ENCODE measurements at regions not wholly inside any gene's neighbourhood (a gene's known extent, or its start where the extent isn't known, plus 50 kb on each side); places are given as distances from the start of the nearest gene placed in this dataset.

GRCh38 chr3:15942936-15943335, 145.2 kb upstream of the ANKRD28 start:
- no peak for DNase-seq

GRCh38 chr3:15948388-15948787, 150.6 kb upstream of the ANKRD28 start:
- DNase-seq, result no peak

- no peak for DNase-seq
These were observed 154.9 kb upstream of the ANKRD28 start for GRCh38 chr3:15952543-15953175.

GRCh38 chr3:15953841-15954240, 156.1 kb upstream of the ANKRD28 start:
- DNase-seq, result no peak

GRCh38 chr3:15955968-15956367, 158.2 kb upstream of the ANKRD28 start:
- peak in 15 of 58 donors; percentile 9 to 61 (median 22) for DNase-seq

- DNase-seq, result no peak
These were observed 161.1 kb upstream of the ANKRD28 start for GRCh38 chr3:15958692-15959433.

- no peak for DNase-seq
These were observed 161.6 kb upstream of the ANKRD28 start for GRCh38 chr3:15959434-15959811.

GRCh38 chr3:15964605-15965442, 167.0 kb upstream of the ANKRD28 start:
- DNase-seq, result peak in 2 of 58 donors; percentile 1 to 30

GRCh38 chr3:15967577-15967976, 169.8 kb upstream of the ANKRD28 start:
- no peak for DNase-seq

- no peak for DNase-seq
These were observed 172.3 kb upstream of the ANKRD28 start for GRCh38 chr3:15969874-15970640.

- DNase-seq, result no peak
These were observed 175.6 kb upstream of the ANKRD28 start for GRCh38 chr3:15973414-15973813.

GRCh38 chr3:15973940-15974339, 176.2 kb upstream of the ANKRD28 start:
- DNase-seq, result no peak

- no peak for DNase-seq
These were observed 176.9 kb upstream of the ANKRD28 start for GRCh38 chr3:15974647-15975046.

GRCh38 chr3:15976524-15976923, 178.7 kb upstream of the ANKRD28 start:
- no peak for DNase-seq

GRCh38 chr3:15977090-15977489, 179.3 kb upstream of the ANKRD28 start:
- DNase-seq, result no peak

GRCh38 chr3:15977598-15978232, 179.9 kb upstream of the ANKRD28 start:
- no peak for DNase-seq

GRCh38 chr3:15978801-15979200, 181.0 kb upstream of the ANKRD28 start:
- no peak for DNase-seq

- no peak for DNase-seq
These were observed 181.7 kb upstream of the ANKRD28 start for GRCh38 chr3:15979495-15979894.

- DNase-seq, result no peak
These were observed 182.1 kb upstream of the ANKRD28 start for GRCh38 chr3:15979900-15980299.

GRCh38 chr3:15982243-15982642, 184.5 kb upstream of the ANKRD28 start:
- no peak for DNase-seq

GRCh38 chr3:15982667-15983196, 185.0 kb upstream of the ANKRD28 start:
- peak in 51 of 58 donors; percentile 4 to 84 (median 42) for DNase-seq

All from anterior cingulate cortex (tissue), 58 donors.